IPS-20b (cell line): ENCODE measurements at regions not wholly inside any gene's neighbourhood (a gene's known extent, or its start where the extent isn't known, plus 50 kb on each side); places are given as distances from the start of the nearest gene placed in this dataset.

ENCODE experiments used
- H3K27ac ChIP-seq: one replicate; pipeline ENCODE4 v1.5.1; 2013; ENCODE audit warnings: low read length
- H3K27me3 ChIP-seq: 2 replicates; pipeline ENCODE4 v1.6.1; 2013; ENCODE audit warnings: mild to moderate bottlenecking, low read length, inconsistent platforms; ENCODE audit not compliant: insufficient read depth
- H3K36me3 ChIP-seq: 2 replicates; pipeline ENCODE4 v1.6.1; 2013; ENCODE audit warnings: low read depth, mild to moderate bottlenecking, inconsistent platforms, low read length, moderate library complexity; ENCODE audit not compliant: insufficient read depth
- H3K4me1 ChIP-seq: 2 replicates; pipeline ENCODE4 v1.6.1; 2013; ENCODE audit warnings: mild to moderate bottlenecking, control low read depth, inconsistent platforms, low read length, moderate library complexity; ENCODE audit not compliant: insufficient read depth
- H3K4me3 ChIP-seq: 2 replicates; pipeline ENCODE4 v1.5.1; 2013; ENCODE audit warnings: mild to moderate bottlenecking, low read length, inconsistent platforms
- H3K9ac ChIP-seq: 2 replicates; pipeline ENCODE4 v1.6.1; 2013; ENCODE audit warnings: low read depth, mild to moderate bottlenecking, inconsistent platforms, low read length, moderate library complexity
- H3K9me3 ChIP-seq: 2 replicates; pipeline ENCODE4 v1.6.1; 2013; ENCODE audit warnings: mild to moderate bottlenecking, low read depth, low read length, inconsistent platforms; ENCODE audit not compliant: insufficient read depth

- H3K4me1 ChIP-seq, result peaks cover 7% of the 10 kb centered on the region; the same call in 1 of the 2 replicates
- H3K27ac ChIP-seq, result no peak overlapping the region
- no peak overlapping the region for H3K9ac ChIP-seq
- H3K27me3 ChIP-seq, result no peaks in the 10 kb centered on the region
- peaks cover 6% of the 10 kb centered on the region; the same call in 1 of the 2 replicates for H3K9me3 ChIP-seq
- no peak overlapping the region for H3K4me3 ChIP-seq
- no peaks in the 10 kb centered on the region for H3K36me3 ChIP-seq
Measured at GRCh38 chr5:173557123-173557903, 59.1 kb downstream of the BOD1 start.

GRCh38 chr5:173556142-173557028, 60.1 kb downstream of the BOD1 start:
- Histone ChIP-seq H3K27ac (no peak overlapping the region), H3K9ac (no peak overlapping the region), H3K36me3 (no peaks in the 10 kb centered on the region), H3K27me3 (no peaks in the 10 kb centered on the region), H3K9me3 (peaks cover 6% of the 10 kb centered on the region; the same call in 1 of the 2 replicates), H3K4me1 (peaks cover 7% of the 10 kb centered on the region; the same call in 1 of the 2 replicates), H3K4me3 (no peak overlapping the region)

GRCh38 chr5:173554989-173555705, 61.3 kb downstream of the BOD1 start:
- Histone ChIP-seq H3K4me3 (no peak overlapping the region), H3K9me3 (peaks cover 6% of the 10 kb centered on the region; the same call in 1 of the 2 replicates), H3K36me3 (no peaks in the 10 kb centered on the region), H3K27ac (no peak overlapping the region), H3K4me1 (peaks cover 7% of the 10 kb centered on the region; the same call in 1 of the 2 replicates), H3K9ac (no peak overlapping the region), H3K27me3 (no peaks in the 10 kb centered on the region)

GRCh38 chr5:173554038-173554955, 62.2 kb downstream of the BOD1 start:
- no peaks in the 10 kb centered on the region for H3K9me3 ChIP-seq
- H3K4me3 ChIP-seq, result no peak overlapping the region
- no peak overlapping the region for H3K27ac ChIP-seq
- H3K4me1 ChIP-seq, result peaks cover 7% of the 10 kb centered on the region; the same call in 1 of the 2 replicates
- H3K36me3 ChIP-seq, result no peaks in the 10 kb centered on the region
- H3K27me3 ChIP-seq, result no peaks in the 10 kb centered on the region
- H3K9ac ChIP-seq, result no peak overlapping the region

GRCh38 chr5:173550641-173551040, 65.8 kb downstream of the BOD1 start:
- Histone ChIP-seq H3K27ac (no peak overlapping the region), H3K9me3 (no peaks in the 10 kb centered on the region), H3K4me3 (no peak overlapping the region), H3K4me1 (no peaks in the 10 kb centered on the region), H3K9ac (no peak overlapping the region), H3K27me3 (no peaks in the 10 kb centered on the region), H3K36me3 (no peaks in the 10 kb centered on the region)

- Histone ChIP-seq H3K4me1 (no peaks in the 10 kb centered on the region), H3K27me3 (no peaks in the 10 kb centered on the region), H3K4me3 (no peak overlapping the region), H3K36me3 (no peaks in the 10 kb centered on the region), H3K9ac (no peak overlapping the region), H3K9me3 (no peaks in the 10 kb centered on the region), H3K27ac (no peak overlapping the region)
Measured at GRCh38 chr5:173549644-173550043, 66.8 kb downstream of the BOD1 start.

GRCh38 chr5:173547579-173547978, 68.9 kb downstream of the BOD1 start:
- Histone ChIP-seq H3K4me3 (no peak overlapping the region), H3K4me1 (no peaks in the 10 kb centered on the region), H3K36me3 (no peaks in the 10 kb centered on the region), H3K9ac (no peak overlapping the region), H3K27me3 (no peaks in the 10 kb centered on the region), H3K9me3 (no peaks in the 10 kb centered on the region), H3K27ac (no peak overlapping the region)

- Histone ChIP-seq H3K4me3 (no peak overlapping the region), H3K9me3 (no peaks in the 10 kb centered on the region), H3K4me1 (no peaks in the 10 kb centered on the region), H3K36me3 (no peaks in the 10 kb centered on the region), H3K9ac (no peak overlapping the region), H3K27ac (no peak overlapping the region), H3K27me3 (no peaks in the 10 kb centered on the region)
Measured at GRCh38 chr5:173542964-173543363, 73.5 kb downstream of the BOD1 start.

GRCh38 chr5:173542159-173542558, 74.3 kb downstream of the BOD1 start:
- H3K9ac ChIP-seq, result no peak overlapping the region
- H3K4me3 ChIP-seq, result no peak overlapping the region
- H3K9me3 ChIP-seq, result no peaks in the 10 kb centered on the region
- H3K27me3 ChIP-seq, result no peaks in the 10 kb centered on the region
- H3K27ac ChIP-seq, result no peak overlapping the region
- no peaks in the 10 kb centered on the region for H3K4me1 ChIP-seq
- H3K36me3 ChIP-seq, result no peaks in the 10 kb centered on the region

- no peak overlapping the region for H3K4me3 ChIP-seq
- H3K27me3 ChIP-seq, result no peaks in the 10 kb centered on the region
- no peaks in the 10 kb centered on the region for H3K4me1 ChIP-seq
- no peaks in the 10 kb centered on the region for H3K36me3 ChIP-seq
- H3K9me3 ChIP-seq, result no peaks in the 10 kb centered on the region
- no peak overlapping the region for H3K27ac ChIP-seq
- H3K9ac ChIP-seq, result no peak overlapping the region
Measured at GRCh38 chr5:173538654-173539053, 77.8 kb downstream of the BOD1 start.

- Histone ChIP-seq H3K4me3 (no peak overlapping the region), H3K27ac (no peak overlapping the region), H3K36me3 (no peaks in the 10 kb centered on the region), H3K9ac (no peak overlapping the region), H3K4me1 (no peaks in the 10 kb centered on the region), H3K27me3 (no peaks in the 10 kb centered on the region), H3K9me3 (no peaks in the 10 kb centered on the region)
Measured at GRCh38 chr5:173538018-173538417, 78.4 kb downstream of the BOD1 start.
